ENCODE measurements at regions not wholly inside any gene's neighbourhood (a gene's known extent, or its start where the extent isn't known, plus 50 kb on each side); places are given as distances from the start of the nearest gene placed in this dataset.

DNA sequence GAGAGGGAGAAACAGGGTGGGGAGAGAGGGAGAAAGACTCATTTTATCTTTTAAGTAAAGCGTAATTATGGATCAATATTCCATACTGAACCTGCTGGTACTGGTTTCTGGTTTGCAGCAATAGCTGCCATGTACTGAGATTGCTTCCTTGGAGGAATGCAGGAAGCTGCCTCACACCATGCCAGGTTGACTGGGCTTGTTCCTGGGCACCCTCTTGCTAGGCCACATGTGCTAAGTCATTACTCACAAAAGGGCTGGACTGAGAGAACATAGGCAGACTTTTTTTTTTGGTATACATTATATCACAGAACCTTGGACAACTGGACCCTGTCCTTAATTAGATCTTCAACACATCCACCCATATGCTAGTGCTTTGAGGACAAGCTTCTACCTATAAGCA lies 193.4 kb downstream of the ZNF621 start:
- H3K27me3 ChIP-seq (ENCODE audit: control insufficient read depth, insufficient read depth, low read length) = no peaks in the 10 kb centered on the region
- POLR2A ChIA-PET = no interaction called here
- DNase-seq (ENCODE audit: low read depth, low spot score) (no peak), ATAC-seq (no peak)
- no peak overlapping the region for H3K27ac ChIP-seq (ENCODE audit: low read length)
- CTCF ChIA-PET = no interaction called here
- in situ Hi-C loops (cut with HindIII; ENCODE audit: low pct_unique_long_range_greater_than_20kb, low sequenced_read_pairs) (no loop called here), intact Hi-C loops (cut with micrococcal nuclease; ENCODE audit: unreplicated experiment) (no loop called here)
- H3K4me3 ChIP-seq (ENCODE audit: low read depth in 2 of 2, low read length in 2 of 2) = no peak overlapping the region
- TF ChIP-seq SIN3A (IDR thresholded peaks at IDR 0.05; ENCODE audit: borderline replicate concordance, insufficient read depth, low read depth, low read length) (no peak), TCF7L2 (IDR thresholded peaks at IDR 0.05; ENCODE audit: low read depth, low read length) (no peak), POLR2AphosphoS5 (IDR thresholded peaks at IDR 0.05; ENCODE audit: low read depth, low read length) (no peak)
- TF ChIP-seq, protein P1, sequence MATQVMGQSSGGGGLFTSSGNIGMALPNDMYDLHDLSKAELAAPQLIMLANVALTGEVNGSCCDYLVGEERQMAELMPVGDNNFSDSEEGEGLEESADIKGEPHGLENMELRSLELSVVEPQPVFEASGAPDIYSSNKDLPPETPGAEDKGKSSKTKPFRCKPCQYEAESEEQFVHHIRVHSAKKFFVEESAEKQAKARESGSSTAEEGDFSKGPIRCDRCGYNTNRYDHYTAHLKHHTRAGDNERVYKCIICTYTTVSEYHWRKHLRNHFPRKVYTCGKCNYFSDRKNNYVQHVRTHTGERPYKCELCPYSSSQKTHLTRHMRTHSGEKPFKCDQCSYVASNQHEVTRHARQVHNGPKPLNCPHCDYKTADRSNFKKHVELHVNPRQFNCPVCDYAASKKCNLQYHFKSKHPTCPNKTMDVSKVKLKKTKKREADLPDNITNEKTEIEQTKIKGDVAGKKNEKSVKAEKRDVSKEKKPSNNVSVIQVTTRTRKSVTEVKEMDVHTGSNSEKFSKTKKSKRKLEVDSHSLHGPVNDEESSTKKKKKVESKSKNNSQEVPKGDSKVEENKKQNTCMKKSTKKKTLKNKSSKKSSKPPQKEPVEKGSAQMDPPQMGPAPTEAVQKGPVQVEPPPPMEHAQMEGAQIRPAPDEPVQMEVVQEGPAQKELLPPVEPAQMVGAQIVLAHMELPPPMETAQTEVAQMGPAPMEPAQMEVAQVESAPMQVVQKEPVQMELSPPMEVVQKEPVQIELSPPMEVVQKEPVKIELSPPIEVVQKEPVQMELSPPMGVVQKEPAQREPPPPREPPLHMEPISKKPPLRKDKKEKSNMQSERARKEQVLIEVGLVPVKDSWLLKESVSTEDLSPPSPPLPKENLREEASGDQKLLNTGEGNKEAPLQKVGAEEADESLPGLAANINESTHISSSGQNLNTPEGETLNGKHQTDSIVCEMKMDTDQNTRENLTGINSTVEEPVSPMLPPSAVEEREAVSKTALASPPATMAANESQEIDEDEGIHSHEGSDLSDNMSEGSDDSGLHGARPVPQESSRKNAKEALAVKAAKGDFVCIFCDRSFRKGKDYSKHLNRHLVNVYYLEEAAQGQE (IDR thresholded peaks at IDR 0.05; ENCODE audit: insufficient read depth in 1 of 2, low read depth in 2 of 2, low read length in 1 of 2) = no peak
- TF ChIP-seq, protein P2, sequence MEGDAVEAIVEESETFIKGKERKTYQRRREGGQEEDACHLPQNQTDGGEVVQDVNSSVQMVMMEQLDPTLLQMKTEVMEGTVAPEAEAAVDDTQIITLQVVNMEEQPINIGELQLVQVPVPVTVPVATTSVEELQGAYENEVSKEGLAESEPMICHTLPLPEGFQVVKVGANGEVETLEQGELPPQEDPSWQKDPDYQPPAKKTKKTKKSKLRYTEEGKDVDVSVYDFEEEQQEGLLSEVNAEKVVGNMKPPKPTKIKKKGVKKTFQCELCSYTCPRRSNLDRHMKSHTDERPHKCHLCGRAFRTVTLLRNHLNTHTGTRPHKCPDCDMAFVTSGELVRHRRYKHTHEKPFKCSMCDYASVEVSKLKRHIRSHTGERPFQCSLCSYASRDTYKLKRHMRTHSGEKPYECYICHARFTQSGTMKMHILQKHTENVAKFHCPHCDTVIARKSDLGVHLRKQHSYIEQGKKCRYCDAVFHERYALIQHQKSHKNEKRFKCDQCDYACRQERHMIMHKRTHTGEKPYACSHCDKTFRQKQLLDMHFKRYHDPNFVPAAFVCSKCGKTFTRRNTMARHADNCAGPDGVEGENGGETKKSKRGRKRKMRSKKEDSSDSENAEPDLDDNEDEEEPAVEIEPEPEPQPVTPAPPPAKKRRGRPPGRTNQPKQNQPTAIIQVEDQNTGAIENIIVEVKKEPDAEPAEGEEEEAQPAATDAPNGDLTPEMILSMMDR (IDR thresholded peaks at IDR 0.05) = no peak
- H3K9me3 ChIP-seq (ENCODE audit: control insufficient read depth, insufficient read depth, low read depth, low read length) = no peaks in the 10 kb centered on the region
- H3K4me1 ChIP-seq (ENCODE audit: control insufficient read depth, insufficient read depth, low read length) = no peaks in the 10 kb centered on the region
- H3K36me3 ChIP-seq (ENCODE audit: control insufficient read depth, insufficient read depth, low read length) = no peaks in the 10 kb centered on the region
- no TSS peak for BruUV-seq (replicated peaks)

DNA sequence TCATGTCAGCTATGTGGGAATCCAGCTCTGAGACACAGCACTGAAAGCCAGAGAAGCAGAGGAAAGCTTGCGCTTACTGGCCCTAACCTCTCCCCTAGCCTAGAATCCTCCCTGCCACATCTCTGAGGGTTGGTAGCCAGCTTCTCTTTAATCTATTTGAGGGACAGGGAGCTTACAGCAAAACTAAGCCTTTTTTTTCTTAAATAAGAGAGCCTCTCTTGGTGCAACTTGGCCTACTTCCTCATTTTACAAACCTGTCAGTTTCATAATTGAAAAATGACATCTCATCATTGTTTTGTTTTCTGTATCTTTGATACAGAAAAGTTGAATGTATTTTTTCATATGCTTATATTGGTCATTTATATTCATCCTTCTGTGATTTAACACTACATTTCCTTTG lies 193.9 kb downstream of the ZNF621 start:
- Histone ChIP-seq H3K4me3 (ENCODE audit: low read depth in 2 of 2, low read length in 2 of 2) (no peak overlapping the region), H3K9me3 (ENCODE audit: control insufficient read depth, insufficient read depth, low read depth, low read length) (no peaks in the 10 kb centered on the region), H3K4me1 (ENCODE audit: control insufficient read depth, insufficient read depth, low read length) (no peaks in the 10 kb centered on the region), H3K27ac (ENCODE audit: low read length) (no peak overlapping the region), H3K36me3 (ENCODE audit: control insufficient read depth, insufficient read depth, low read length) (no peaks in the 10 kb centered on the region), H3K27me3 (ENCODE audit: control insufficient read depth, insufficient read depth, low read length) (no peaks in the 10 kb centered on the region)
- ChIA-PET CTCF (no interaction called here), POLR2A (no interaction called here)
- in situ Hi-C loops (cut with HindIII; ENCODE audit: low pct_unique_long_range_greater_than_20kb, low sequenced_read_pairs) = no loop called here
- no peak for DNase-seq (ENCODE audit: low read depth, low spot score)
- intact Hi-C loops (cut with micrococcal nuclease; ENCODE audit: unreplicated experiment) = no loop called here
- no peak for ATAC-seq
- BruUV-seq (replicated peaks) = no TSS peak
- TF ChIP-seq SIN3A (IDR thresholded peaks at IDR 0.05; ENCODE audit: borderline replicate concordance, insufficient read depth, low read depth, low read length) = no peak
- TF ChIP-seq, protein P2 (IDR thresholded peaks at IDR 0.05) = no peak
